Body of pancreas (tissue), 4 donors: ENCODE measurements at regions not wholly inside any gene's neighbourhood (a gene's known extent, or its start where the extent isn't known, plus 50 kb on each side); places are given as distances from the start of the nearest gene placed in this dataset.

Experiments
- CTCF ChIP-seq, 7 experiments: fragments of 450-650 bp in 4 of 7; fragments of 200-600 bp in 3 of 7; sonication (generic) in 3 of 7; IDR thresholded peaks; one replicate each; pipeline ENCODE4 v1.5.1; 2016 to 2019; ENCODE audit warnings: antibody characterized with exemption in 7 of 7
- POLR2A ChIP-seq, 3 donors: fragments of 450-650 bp; IDR thresholded peaks; one replicate each; pipeline ENCODE4 v1.6.1; 2016; ENCODE audit warnings: antibody characterized with exemption in 3 of 3, mild to moderate bottlenecking in 2 of 3

DNA sequence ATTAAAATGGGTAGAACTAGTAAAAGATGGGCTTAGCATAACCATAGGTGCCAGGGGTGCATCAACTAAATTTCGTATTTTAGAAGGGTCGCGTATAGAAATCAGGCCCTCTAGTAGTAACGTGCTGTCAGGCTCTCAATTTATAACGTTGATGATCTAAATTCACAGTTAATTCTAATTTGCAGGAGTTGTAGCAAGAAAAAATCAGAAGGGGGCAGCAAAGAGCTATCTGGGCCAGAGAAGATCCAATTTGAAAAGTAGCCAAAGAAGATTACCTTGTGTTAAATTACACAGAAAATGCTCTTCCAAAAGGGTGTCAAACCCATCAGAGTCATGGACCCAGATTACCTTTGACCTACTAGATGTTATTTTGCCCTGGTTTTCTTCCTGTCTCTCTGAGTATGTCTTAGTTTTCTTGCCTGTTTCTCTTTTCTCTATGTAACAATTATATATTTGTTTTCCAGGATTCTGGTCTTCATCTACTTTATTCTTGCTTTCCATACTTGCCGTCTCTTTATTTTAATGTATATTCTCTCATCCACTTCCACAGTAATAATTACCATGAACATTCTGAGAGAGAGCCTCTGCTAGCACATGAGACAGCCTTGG lies 1030.9 kb downstream of the AMY1C start:
- TF ChIP-seq CTCF (IDR thresholded peaks at IDR 0.05) (peak; percentile 68 to 84 (median 74)), POLR2A (IDR thresholded peaks at IDR 0.05) (no peak)
